ENCODE measurements at regions not wholly inside any gene's neighbourhood (a gene's known extent, or its start where the extent isn't known, plus 50 kb on each side); places are given as distances from the start of the nearest gene placed in this dataset.
"Not testable (repeated sequence)": the region's sequence is repeated elsewhere in the genome, so short reads cannot be mapped to it uniquely, and the experiment has no call there.

GRCh38 chr19:34018546-34018945 is 153.8 kb upstream of the LSM14A start:
- Mint-ChIP-seq H3K9me3 (peaks cover 13% of the 10 kb centered on the region), H3K27me3 (ENCODE audit: low read depth) (peaks cover 26% of the 10 kb centered on the region), H3K27ac (no peak overlapping the region), H3K36me3 (ENCODE audit: low read depth) (no peaks in the 10 kb centered on the region), H3K4me3 (no peak overlapping the region), H3K4me1 (ENCODE audit: low read depth) (no peaks in the 10 kb centered on the region)
- DNase-seq = no peak
- CTCF ChIA-PET = no interaction called here
- intact Hi-C loops (cut with micrococcal nuclease) = no loop called here

DNA sequence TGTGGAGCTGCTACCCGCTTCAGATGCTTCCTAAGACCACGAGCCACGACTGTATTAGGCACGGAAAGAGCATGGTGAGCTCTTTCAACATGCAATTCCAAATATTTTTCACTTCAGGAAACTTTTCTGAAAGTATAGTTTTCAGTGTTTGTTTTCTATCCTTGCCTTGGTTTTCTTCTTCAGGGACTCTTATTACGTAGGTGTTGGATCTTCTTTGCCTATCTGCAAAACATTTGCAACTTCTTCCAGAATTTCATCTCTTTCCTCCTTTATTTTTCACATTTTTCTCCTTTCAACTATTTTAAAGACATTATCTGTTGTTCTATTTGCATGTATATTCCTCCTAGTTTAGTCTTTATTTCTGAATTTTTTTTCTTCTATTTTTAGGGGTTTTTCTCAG is 148.9 kb upstream of the LSM14A start:
- no peak overlapping the region for H3K27ac Mint-ChIP-seq
- H3K9me3 Mint-ChIP-seq = peaks cover 18% of the 10 kb centered on the region
- intact Hi-C loops (cut with micrococcal nuclease) = no loop called here
- no peaks in the 10 kb centered on the region for H3K36me3 Mint-ChIP-seq (ENCODE audit: low read depth)
- CTCF ChIA-PET = interaction anchor here (0.8 kb wide), 1 partner anchor 246 kb away, joined by 3 read pairs; no protein-coding TSS in a partner anchor
- peaks cover 15% of the 10 kb centered on the region for H3K27me3 Mint-ChIP-seq (ENCODE audit: low read depth)
- H3K4me3 Mint-ChIP-seq = no peak overlapping the region
- H3K4me1 Mint-ChIP-seq (ENCODE audit: low read depth) = no peaks in the 10 kb centered on the region
- DNase-seq = no peak

DNA sequence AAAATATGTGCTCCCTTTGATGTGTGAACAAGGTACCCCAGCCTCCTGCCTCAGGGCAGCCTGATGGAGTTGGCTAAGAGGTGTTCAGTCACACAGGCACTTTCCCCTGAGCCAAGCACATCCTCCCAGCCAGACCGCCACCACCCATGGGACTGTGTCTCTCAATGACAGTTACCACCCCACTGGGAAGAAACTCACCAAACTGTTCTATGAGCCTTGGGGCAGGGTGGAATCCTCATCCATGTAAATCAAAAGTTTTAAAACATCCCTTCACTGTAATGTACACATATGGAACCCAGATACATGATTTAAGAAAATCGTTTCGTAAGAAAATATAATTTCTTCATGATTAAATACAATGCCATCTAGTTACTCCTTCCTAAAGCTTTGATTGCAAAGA is 138.4 kb upstream of the LSM14A start:
- Mint-ChIP-seq H3K4me3 (no peak overlapping the region), H3K9me3 (no peaks in the 10 kb centered on the region), H3K4me1 (ENCODE audit: low read depth) (no peaks in the 10 kb centered on the region), H3K27ac (no peak overlapping the region), H3K27me3 (ENCODE audit: low read depth) (peaks cover 7% of the 10 kb centered on the region), H3K36me3 (ENCODE audit: low read depth) (no peaks in the 10 kb centered on the region)
- no peak for DNase-seq
- intact Hi-C loops (cut with micrococcal nuclease) = no loop called here
- CTCF ChIA-PET = interaction anchor here (0.5 to 0.8 kb wide), 2 partner anchors 8 to 10 kb away, joined by 3 read pairs; no protein-coding TSS in a partner anchor

GRCh38 chr19:34034318-34034846 is 137.9 kb upstream of the LSM14A start:
- no peaks in the 10 kb centered on the region for H3K9me3 Mint-ChIP-seq
- no peaks in the 10 kb centered on the region for H3K36me3 Mint-ChIP-seq (ENCODE audit: low read depth)
- no peak overlapping the region for H3K27ac Mint-ChIP-seq
- no peaks in the 10 kb centered on the region for H3K4me1 Mint-ChIP-seq (ENCODE audit: low read depth)
- no peak for DNase-seq
- intact Hi-C loops (cut with micrococcal nuclease) = no loop called here
- peaks cover 7% of the 10 kb centered on the region for H3K27me3 Mint-ChIP-seq (ENCODE audit: low read depth)
- no peak overlapping the region for H3K4me3 Mint-ChIP-seq
- CTCF ChIA-PET = interaction anchor here (0.5 kb wide), 1 partner anchor 9 kb away, joined by 3 read pairs; no protein-coding TSS in a partner anchor

DNA sequence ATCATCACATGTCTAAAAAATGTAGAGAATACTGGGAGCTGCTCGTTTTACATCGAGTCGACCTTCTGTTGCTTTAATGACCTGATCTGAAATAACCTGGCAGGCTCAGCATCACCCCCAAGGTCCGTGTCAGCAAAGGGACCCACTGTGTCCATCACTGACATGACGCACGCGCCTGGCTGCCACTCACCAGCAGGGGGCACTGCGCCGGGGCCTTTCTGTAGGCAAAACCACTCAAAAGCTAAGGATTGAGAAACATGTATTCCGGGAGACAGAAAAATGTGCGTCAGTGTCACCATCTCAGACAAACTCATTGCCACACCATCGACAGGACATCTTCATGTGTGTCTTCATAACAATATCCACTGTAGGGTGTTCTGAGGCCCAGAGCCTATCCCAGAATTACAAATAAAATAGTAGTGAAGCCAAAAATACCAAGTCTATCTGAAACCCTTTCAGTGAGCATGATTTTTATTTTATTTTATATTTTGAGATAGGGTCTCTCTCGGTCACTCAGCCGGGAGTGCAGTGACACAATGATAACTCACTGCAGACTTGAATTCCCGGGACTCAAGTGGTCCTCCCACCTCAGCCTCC is 130.3 kb upstream of the LSM14A start:
- peaks cover 5% of the 10 kb centered on the region for H3K27me3 Mint-ChIP-seq (ENCODE audit: low read depth)
- intact Hi-C loops (cut with micrococcal nuclease) = loop anchor here (1.0 to 5.0 kb wide), 4 partner anchors 54 to 459 kb away; no protein-coding TSS in a partner anchor
- peaks cover 2% of the 10 kb centered on the region for H3K4me1 Mint-ChIP-seq (ENCODE audit: low read depth)
- DNase-seq = peak; percentile 90
- no peak overlapping the region for H3K4me3 Mint-ChIP-seq
- no peak overlapping the region for H3K27ac Mint-ChIP-seq
- CTCF ChIA-PET = interaction anchor here (0.6 to 4.6 kb wide), 21 partner anchors 8 to 305 kb away, joined by 3 to 44 read pairs (median 4); partner anchors contain the start of gene KCTD15
- no peaks in the 10 kb centered on the region for H3K36me3 Mint-ChIP-seq (ENCODE audit: low read depth)
- no peaks in the 10 kb centered on the region for H3K9me3 Mint-ChIP-seq

DNA sequence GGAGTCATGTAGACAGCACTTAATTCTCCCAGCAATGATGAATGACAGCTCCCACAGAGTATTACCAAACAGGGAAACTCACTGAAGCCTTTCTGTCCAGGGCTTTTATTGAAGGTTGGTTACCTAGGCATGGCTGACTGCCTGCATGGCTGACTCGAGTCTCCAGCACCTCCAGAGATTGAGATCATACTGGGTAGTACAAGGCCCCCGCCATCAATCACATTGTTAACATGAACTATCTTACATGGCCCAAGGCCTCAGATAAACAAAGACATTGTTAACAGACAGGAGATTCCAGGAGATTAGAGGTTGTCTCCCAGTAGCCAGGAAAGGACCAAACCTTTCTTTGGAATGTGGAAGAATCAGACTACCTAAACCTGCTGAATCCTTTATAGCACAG is 128.3 kb upstream of the LSM14A start:
- Mint-ChIP-seq H3K4me1 (ENCODE audit: low read depth) (peaks cover 2% of the 10 kb centered on the region), H3K4me3 (no peak overlapping the region), H3K27me3 (ENCODE audit: low read depth) (peaks cover 7% of the 10 kb centered on the region), H3K36me3 (ENCODE audit: low read depth) (no peaks in the 10 kb centered on the region), H3K9me3 (no peaks in the 10 kb centered on the region), H3K27ac (no peak overlapping the region)
- intact Hi-C loops (cut with micrococcal nuclease) = loop anchor here (5.0 kb wide), 1 partner anchor 303 kb away; no protein-coding TSS in a partner anchor
- CTCF ChIA-PET = interaction anchor here (0.5 to 4.6 kb wide), 6 partner anchors 8 to 266 kb away, joined by 3 to 44 read pairs (median 4); no protein-coding TSS in a partner anchor
- DNase-seq = no peak

DNA sequence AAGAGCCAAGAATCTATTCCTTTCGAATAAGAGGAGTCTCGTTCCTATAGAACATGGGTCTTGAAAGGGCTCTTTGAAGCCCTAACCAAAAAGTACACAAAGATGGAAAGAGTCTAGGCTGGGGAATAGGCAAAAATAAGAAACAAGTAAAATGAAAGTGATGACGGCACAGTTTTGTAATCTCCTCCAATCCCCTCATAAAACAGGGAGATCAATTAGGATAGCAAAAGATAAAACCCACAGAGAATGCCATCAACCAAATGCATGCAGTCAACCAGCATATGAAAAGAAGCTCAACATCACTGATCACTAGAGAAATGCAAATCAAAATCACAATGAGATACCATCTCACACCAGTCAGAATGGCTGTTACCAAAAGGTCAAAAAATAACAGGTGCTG is 122.4 kb upstream of the LSM14A start:
- Mint-ChIP-seq H3K27me3 (ENCODE audit: low read depth) (peaks cover 4% of the 10 kb centered on the region), H3K4me1 (ENCODE audit: low read depth) (no peaks in the 10 kb centered on the region), H3K4me3 (no peak overlapping the region), H3K9me3 (no peaks in the 10 kb centered on the region), H3K36me3 (ENCODE audit: low read depth) (no peaks in the 10 kb centered on the region), H3K27ac (no peak overlapping the region)
- no peak for DNase-seq
- CTCF ChIA-PET = interaction anchor here (0.9 kb wide), 1 partner anchor 46 kb away, joined by 4 read pairs; no protein-coding TSS in a partner anchor
- intact Hi-C loops (cut with micrococcal nuclease) = no loop called here

DNA sequence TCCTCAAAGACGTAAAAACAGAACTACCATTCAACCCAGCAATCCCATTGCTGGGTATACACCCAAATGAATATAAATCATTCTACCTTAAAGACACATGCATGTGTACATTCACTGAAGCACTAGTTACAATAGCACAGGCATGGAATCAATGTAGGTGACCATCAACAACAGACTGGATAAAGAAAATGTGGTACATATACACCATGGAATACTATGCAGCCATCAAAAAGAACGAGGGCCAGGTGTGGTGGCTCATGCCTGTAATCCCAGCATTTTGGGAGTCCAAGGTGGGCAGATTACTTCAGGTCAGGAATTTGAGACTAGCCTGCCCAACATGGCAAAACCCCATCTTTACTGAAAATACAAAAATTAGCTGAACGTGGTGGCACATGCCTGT is 121.9 kb upstream of the LSM14A start:
- CTCF ChIA-PET; H3K4me3 Mint-ChIP-seq; intact Hi-C loops (cut with micrococcal nuclease); H3K27ac Mint-ChIP-seq; H3K9me3 Mint-ChIP-seq; H3K4me1 Mint-ChIP-seq (ENCODE audit: low read depth); H3K27me3 Mint-ChIP-seq (ENCODE audit: low read depth); H3K36me3 Mint-ChIP-seq (ENCODE audit: low read depth); DNase-seq: not testable (repeated sequence)

DNA sequence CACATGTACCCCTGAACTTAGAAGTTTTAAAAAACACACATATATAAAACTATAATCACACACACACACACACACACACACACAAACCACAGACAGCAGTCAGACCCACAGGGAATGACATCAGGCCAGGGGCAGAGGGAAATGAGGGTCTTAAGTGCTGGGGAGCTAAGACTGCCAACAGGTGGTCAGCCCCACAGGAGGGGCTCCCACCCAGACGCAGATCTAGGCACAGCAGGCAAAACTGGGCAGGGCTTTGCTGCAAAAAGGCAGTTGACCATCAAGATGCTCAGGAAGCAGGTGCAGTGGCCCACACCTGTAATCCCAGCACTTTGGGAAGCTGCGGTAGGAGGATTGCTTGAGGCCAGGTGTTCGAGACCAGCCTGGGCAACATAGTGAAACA is 121.0 kb upstream of the LSM14A start:
- H3K27me3 Mint-ChIP-seq (ENCODE audit: low read depth) = peaks cover 4% of the 10 kb centered on the region
- CTCF ChIA-PET = interaction anchor here (1.7 to 1.8 kb wide), 2 partner anchors 9 to 95 kb away, joined by 3 to 5 read pairs; no protein-coding TSS in a partner anchor
- intact Hi-C loops (cut with micrococcal nuclease) = no loop called here
- no peak for DNase-seq
- H3K4me1 Mint-ChIP-seq (ENCODE audit: low read depth) = no peaks in the 10 kb centered on the region
- H3K36me3 Mint-ChIP-seq (ENCODE audit: low read depth) = no peaks in the 10 kb centered on the region
- H3K4me3 Mint-ChIP-seq = no peak overlapping the region
- no peak overlapping the region for H3K27ac Mint-ChIP-seq
- H3K9me3 Mint-ChIP-seq = no peaks in the 10 kb centered on the region

DNA sequence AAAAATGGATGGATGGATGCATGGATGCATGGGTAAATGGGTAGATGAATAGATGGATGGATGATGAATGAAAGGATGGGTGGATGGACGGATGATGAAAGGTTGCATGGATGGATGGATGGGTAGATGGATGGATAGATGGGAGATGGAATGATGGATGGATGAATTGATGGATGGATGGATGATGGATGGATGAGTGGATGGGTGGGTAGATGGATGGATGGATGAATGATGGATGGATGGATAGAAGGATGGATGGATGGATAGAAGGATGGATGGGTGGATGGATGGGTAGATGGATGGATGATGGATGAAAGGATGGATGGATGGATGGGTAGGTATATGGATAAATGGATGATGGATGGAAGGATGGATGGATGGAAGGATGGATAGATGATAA is 115.1 kb upstream of the LSM14A start:
- Mint-ChIP-seq H3K4me1 (ENCODE audit: low read depth) (no peaks in the 10 kb centered on the region), H3K4me3 (no peak overlapping the region), H3K27ac (no peak overlapping the region), H3K36me3 (ENCODE audit: low read depth) (no peaks in the 10 kb centered on the region), H3K9me3 (no peaks in the 10 kb centered on the region), H3K27me3 (ENCODE audit: low read depth) (no peaks in the 10 kb centered on the region)
- intact Hi-C loops (cut with micrococcal nuclease) = no loop called here
- DNase-seq = no peak
- CTCF ChIA-PET = no interaction called here

DNA sequence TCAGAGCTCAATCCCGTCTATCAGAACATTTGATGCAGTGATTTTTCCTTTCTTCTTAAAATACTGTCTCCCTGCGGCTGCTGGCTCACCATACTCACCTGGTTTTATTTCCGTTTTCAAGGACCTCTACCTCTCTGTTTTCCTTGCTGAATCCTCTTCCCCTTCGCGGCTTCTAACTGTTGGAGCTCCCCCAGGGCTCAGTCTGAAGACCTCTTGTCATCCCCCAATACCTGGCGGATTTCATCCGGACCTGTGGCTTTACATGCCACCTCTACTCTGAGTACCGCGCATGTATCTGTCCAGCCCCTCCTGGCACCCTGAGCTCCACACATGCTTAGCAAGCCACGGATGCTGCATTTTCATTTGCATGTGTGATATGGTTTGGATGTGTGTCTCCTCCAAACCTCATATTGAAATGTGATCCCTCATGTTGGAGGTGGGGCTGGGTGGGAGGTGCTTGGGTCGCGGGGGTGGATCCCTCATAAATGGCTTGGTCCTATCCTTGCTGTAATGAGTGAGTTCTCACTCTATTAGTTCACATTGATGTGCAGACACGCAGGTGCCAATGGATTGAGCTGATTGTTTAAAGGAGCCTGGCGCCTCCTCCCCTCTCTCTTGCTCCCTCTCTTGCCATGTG is 106.2 kb upstream of the LSM14A start:
- Mint-ChIP-seq H3K27ac (no peak overlapping the region), H3K27me3 (ENCODE audit: low read depth) (peaks cover 17% of the 10 kb centered on the region), H3K4me1 (ENCODE audit: low read depth) (peaks cover 2% of the 10 kb centered on the region), H3K36me3 (ENCODE audit: low read depth) (no peaks in the 10 kb centered on the region), H3K4me3 (no peak overlapping the region), H3K9me3 (no peaks in the 10 kb centered on the region)
- intact Hi-C loops (cut with micrococcal nuclease) = no loop called here
- CTCF ChIA-PET = interaction anchor here (0.6 kb wide), 1 partner anchor 29 kb away, joined by 3 read pairs; no protein-coding TSS in a partner anchor
- DNase-seq = no peak

DNA sequence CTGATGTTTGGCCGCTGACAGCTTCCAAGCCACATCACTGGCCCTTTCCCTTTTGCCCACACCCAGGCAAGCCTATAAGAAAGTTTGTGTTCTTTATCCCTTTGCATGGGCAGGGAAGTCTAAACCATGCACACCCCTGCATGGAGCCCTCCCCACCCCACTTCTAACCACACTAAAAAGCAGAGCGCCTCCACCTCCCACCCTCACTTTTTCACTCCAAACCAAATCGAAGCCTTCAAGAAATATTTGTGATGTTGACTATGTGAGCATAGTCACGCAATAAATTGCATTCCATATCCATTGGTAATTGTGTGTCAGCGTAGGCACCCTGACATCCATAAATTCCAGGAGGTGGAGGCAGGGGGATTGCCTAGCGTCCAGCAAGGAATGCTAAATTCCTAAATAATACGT is 104.4 kb upstream of the LSM14A start:
- DNase-seq = no peak
- H3K4me3 Mint-ChIP-seq = no peak overlapping the region
- H3K27me3 Mint-ChIP-seq (ENCODE audit: low read depth) = peaks cover 21% of the 10 kb centered on the region
- H3K9me3 Mint-ChIP-seq = no peaks in the 10 kb centered on the region
- H3K27ac Mint-ChIP-seq = no peak overlapping the region
- peaks cover 2% of the 10 kb centered on the region for H3K4me1 Mint-ChIP-seq (ENCODE audit: low read depth)
- intact Hi-C loops (cut with micrococcal nuclease) = no loop called here
- no peaks in the 10 kb centered on the region for H3K36me3 Mint-ChIP-seq (ENCODE audit: low read depth)
- CTCF ChIA-PET = no interaction called here
